ENCODE measurements at regions not wholly inside any gene's neighbourhood (a gene's known extent, or its start where the extent isn't known, plus 50 kb on each side); places are given as distances from the start of the nearest gene placed in this dataset.

- Histone ChIP-seq H3K9me3 (peaks cover 0 to 9% of the 10 kb centered on the region in 2 donors), H3K27me3 (peaks cover 0 to 72% of the 10 kb centered on the region in 2 donors), H3K36me3 (no peaks in the 10 kb centered on the region), H3K4me1 (no peaks in the 10 kb centered on the region), H3K27ac (no peak overlapping the region), H3K4me3 (no peak overlapping the region)
- DNase-seq (ENCODE audit: low spot score in 2 of 2), result no peak
- intact Hi-C loops (cut with DNase I; ENCODE audit: low total_unique reads), result no loop called here
- TF ChIP-seq, protein P1, sequence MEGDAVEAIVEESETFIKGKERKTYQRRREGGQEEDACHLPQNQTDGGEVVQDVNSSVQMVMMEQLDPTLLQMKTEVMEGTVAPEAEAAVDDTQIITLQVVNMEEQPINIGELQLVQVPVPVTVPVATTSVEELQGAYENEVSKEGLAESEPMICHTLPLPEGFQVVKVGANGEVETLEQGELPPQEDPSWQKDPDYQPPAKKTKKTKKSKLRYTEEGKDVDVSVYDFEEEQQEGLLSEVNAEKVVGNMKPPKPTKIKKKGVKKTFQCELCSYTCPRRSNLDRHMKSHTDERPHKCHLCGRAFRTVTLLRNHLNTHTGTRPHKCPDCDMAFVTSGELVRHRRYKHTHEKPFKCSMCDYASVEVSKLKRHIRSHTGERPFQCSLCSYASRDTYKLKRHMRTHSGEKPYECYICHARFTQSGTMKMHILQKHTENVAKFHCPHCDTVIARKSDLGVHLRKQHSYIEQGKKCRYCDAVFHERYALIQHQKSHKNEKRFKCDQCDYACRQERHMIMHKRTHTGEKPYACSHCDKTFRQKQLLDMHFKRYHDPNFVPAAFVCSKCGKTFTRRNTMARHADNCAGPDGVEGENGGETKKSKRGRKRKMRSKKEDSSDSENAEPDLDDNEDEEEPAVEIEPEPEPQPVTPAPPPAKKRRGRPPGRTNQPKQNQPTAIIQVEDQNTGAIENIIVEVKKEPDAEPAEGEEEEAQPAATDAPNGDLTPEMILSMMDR (IDR thresholded peaks at IDR 0.05), result no peak
- TF ChIP-seq POLR2A (IDR thresholded peaks at IDR 0.05) (no peak), POLR2AphosphoS5 (IDR thresholded peaks at IDR 0.05) (no peak)
These were observed 637.6 kb downstream of the MID1IP1 start for GRCh38 chrX:39438603-39439602.

GRCh38 chrX:39439906-39440798, 638.9 kb downstream of the MID1IP1 start:
- Histone ChIP-seq H3K4me1 (no peaks in the 10 kb centered on the region), H3K36me3 (no peaks in the 10 kb centered on the region), H3K27ac (no peak overlapping the region), H3K9me3 (peaks cover 0 to 9% of the 10 kb centered on the region in 2 donors), H3K4me3 (no peak overlapping the region), H3K27me3 (peaks cover 0 to 67% of the 10 kb centered on the region in 2 donors)
- DNase-seq (ENCODE audit: low spot score in 2 of 2), result no peak
- TF ChIP-seq POLR2A (IDR thresholded peaks at IDR 0.05), result no peak
- TF ChIP-seq POLR2AphosphoS5 (IDR thresholded peaks at IDR 0.05), result no peak
- TF ChIP-seq, protein P1 (IDR thresholded peaks at IDR 0.05), result no peak
- intact Hi-C loops (cut with DNase I; ENCODE audit: low total_unique reads), result loop anchor here (5.0 kb wide), 1 partner anchor 1097 kb away; no protein-coding TSS in a partner anchor

GRCh38 chrX:39440799-39441284, 639.6 kb downstream of the MID1IP1 start:
- Histone ChIP-seq H3K27ac (no peak overlapping the region), H3K9me3 (peaks cover 0 to 9% of the 10 kb centered on the region in 2 donors), H3K4me1 (no peaks in the 10 kb centered on the region), H3K36me3 (no peaks in the 10 kb centered on the region), H3K27me3 (peaks cover 0 to 68% of the 10 kb centered on the region in 2 donors), H3K4me3 (no peak overlapping the region)
- TF ChIP-seq POLR2AphosphoS5 (IDR thresholded peaks at IDR 0.05), result no peak
- TF ChIP-seq POLR2A (IDR thresholded peaks at IDR 0.05), result no peak
- TF ChIP-seq, protein P1 (IDR thresholded peaks at IDR 0.05), result no peak
- intact Hi-C loops (cut with DNase I; ENCODE audit: low total_unique reads), result loop anchor here (5.0 kb wide), 1 partner anchor 1096 kb away; no protein-coding TSS in a partner anchor
- DNase-seq (ENCODE audit: low spot score in 2 of 2), result no peak

GRCh38 chrX:39442332-39442731, 641.1 kb downstream of the MID1IP1 start:
- no peak overlapping the region for H3K4me3 ChIP-seq
- intact Hi-C loops (cut with DNase I; ENCODE audit: low total_unique reads), result loop anchor here (5.0 kb wide), 1 partner anchor 1095 kb away; no protein-coding TSS in a partner anchor
- no peak overlapping the region for H3K27ac ChIP-seq
- TF ChIP-seq POLR2A (IDR thresholded peaks at IDR 0.05) (no peak), POLR2AphosphoS5 (IDR thresholded peaks at IDR 0.05) (no peak)
- TF ChIP-seq, protein P1 (IDR thresholded peaks at IDR 0.05), result no peak
- H3K9me3 ChIP-seq, result peaks cover 0 to 4% of the 10 kb centered on the region in 2 donors
- H3K27me3 ChIP-seq, result peaks cover 0 to 68% of the 10 kb centered on the region in 2 donors
- H3K4me1 ChIP-seq, result no peaks in the 10 kb centered on the region
- DNase-seq (ENCODE audit: low spot score in 2 of 2), result no peak
- no peaks in the 10 kb centered on the region for H3K36me3 ChIP-seq
